Pancreas (tissue), 10 donors: ENCODE measurements at regions not wholly inside any gene's neighbourhood (a gene's known extent, or its start where the extent isn't known, plus 50 kb on each side); places are given as distances from the start of the nearest gene placed in this dataset.
A peak's percentile ranks its signal among the peaks of the same experiment; 100 is the strongest.

ENCODE experiments used
- ATAC-seq, 4 donors: fragments of 200-7000 bp; cut with Tn5 transposase; one replicate each; pipeline versions ENCODE4 v1.8.0 to v1.9.1; 2020; ENCODE audit warnings: mild to moderate bottlenecking in 4 of 4, moderate library complexity in 4 of 4
- DNase-seq, 6 donors: peaks; one replicate each; pipeline ENCODE4 v3.0.0-alpha.2; 2020
- FAIRE-seq: peaks from 2 replicates; lab custom pipeline; 2012; peaks lifted over from hg19 to GRCh38; lab: Jason Lieb, UNC
- H3K27ac ChIP-seq, 4 donors: fragments of 200-600 bp; sonication (generic); 1 replicate in 3 of 4; 2 replicates in 1 of 4; pipeline versions ENCODE4 v1.5.0 to v1.8.0; 2020
- H3K27me3 ChIP-seq, 4 donors: fragments of 200-600 bp; one replicate each; pipeline ENCODE4 v1.8.0; 2021
- H3K36me3 ChIP-seq, 3 donors: fragments of 200-600 bp; sonication (generic) in 1 of 3; one replicate each; pipeline versions ENCODE4 v1.5.0 to v1.8.0; 2020 to 2021
- H3K4me1 ChIP-seq, 3 donors: fragments of 200-600 bp; one replicate each; pipeline ENCODE4 v1.8.0; 2021
- H3K4me3 ChIP-seq, 4 donors: fragments of 200-600 bp; sonication (generic) in 2 of 4; one replicate each; pipeline versions ENCODE4 v1.5.0 to v1.8.0; 2020 to 2021
- H3K9me3 ChIP-seq, 4 donors: fragments of 200-600 bp; one replicate each; pipeline ENCODE4 v1.8.0; 2021
- WGBS, 2 donors: extraction: QIAGEN DNeasy Blood & Tissue Kit; methylation state at CpG; one replicate each; pipeline ENCODE4 v1.1.7; 2013; 5-methylcytosine and 5-hydroxymethylcytosine counted together
- intact Hi-C, 3 donors: fragments of 100-400 bp; cut with DNase I; formaldehyde crosslinking; loops; one replicate each; pipeline versions ENCODE4 v1.11.1 to v1.14.2; 2022
- TF ChIP-seq, protein P1 (sequence below), 4 donors: fragments of 200-600 bp; sonication (generic) in 3 of 4; IDR thresholded peaks; one replicate each; pipeline versions ENCODE4 v1.5.0 to v1.8.0; 2021; ENCODE audit warnings: antibody characterized with exemption in 4 of 4
- donor health status: healthy with polysubstance abuse.
- donor health status: DM: no; HTN: no; CAD: no; lungs with moderate emphysema.
- donor health status: DM: no; HTN: no; CAD: no.
- donor health status: control.
- donor health status: control.
- donor health status: Bipolar disorder and iron deficiency.
- donor health status: DM: yes; HTN: yes; CAD: no.
- donor health status: DM: no; HTN: no; CAD: no.
- donor health status: DM: no; HTN: no; CAD: no.
- donor health status: DM: yes; HTN: yes; CAD: no.

DNA sequence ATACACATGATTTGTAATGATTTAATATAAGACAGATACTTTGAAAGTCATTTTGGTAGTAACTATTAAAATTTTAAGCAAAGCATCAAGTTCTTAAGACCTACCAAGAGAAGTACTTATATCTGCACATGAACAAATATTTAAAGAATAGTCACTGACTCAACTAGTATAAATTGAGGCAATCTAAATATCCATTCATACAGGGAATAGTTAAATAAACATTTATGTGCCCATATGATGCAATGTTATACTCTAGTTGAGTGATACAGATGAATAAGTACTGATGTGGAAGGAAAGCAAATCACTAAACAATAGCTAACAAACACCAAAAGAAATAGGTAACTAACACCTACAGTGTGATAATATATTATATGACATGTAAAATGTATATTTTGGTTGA lies 527.7 kb downstream of the EPHA3 start:
- no peak for DNase-seq
- TF ChIP-seq, protein P1, sequence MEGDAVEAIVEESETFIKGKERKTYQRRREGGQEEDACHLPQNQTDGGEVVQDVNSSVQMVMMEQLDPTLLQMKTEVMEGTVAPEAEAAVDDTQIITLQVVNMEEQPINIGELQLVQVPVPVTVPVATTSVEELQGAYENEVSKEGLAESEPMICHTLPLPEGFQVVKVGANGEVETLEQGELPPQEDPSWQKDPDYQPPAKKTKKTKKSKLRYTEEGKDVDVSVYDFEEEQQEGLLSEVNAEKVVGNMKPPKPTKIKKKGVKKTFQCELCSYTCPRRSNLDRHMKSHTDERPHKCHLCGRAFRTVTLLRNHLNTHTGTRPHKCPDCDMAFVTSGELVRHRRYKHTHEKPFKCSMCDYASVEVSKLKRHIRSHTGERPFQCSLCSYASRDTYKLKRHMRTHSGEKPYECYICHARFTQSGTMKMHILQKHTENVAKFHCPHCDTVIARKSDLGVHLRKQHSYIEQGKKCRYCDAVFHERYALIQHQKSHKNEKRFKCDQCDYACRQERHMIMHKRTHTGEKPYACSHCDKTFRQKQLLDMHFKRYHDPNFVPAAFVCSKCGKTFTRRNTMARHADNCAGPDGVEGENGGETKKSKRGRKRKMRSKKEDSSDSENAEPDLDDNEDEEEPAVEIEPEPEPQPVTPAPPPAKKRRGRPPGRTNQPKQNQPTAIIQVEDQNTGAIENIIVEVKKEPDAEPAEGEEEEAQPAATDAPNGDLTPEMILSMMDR (IDR thresholded peaks at IDR 0.05): no peak

DNA sequence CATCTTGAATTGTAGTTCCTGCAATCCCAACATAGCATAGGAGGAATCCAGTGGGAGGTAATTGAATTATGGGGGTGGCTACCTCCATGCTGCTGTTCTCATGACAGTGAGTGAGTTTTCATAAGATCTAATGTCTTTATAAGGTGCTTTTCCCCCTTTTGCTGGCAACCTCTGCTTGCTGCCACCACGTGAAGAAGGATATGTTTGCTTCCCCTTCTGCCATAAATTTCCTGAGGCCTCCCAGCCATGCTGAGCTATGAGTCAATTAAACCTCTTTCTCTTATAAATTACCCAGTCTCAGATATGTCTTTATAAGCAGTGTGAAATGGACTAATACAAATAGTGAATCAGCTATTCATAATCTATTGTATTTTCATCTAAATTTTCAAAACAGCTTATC lies 537.3 kb downstream of the EPHA3 start:
- no peaks in the 10 kb centered on the region for H3K36me3 ChIP-seq
- TF ChIP-seq, protein P1 (IDR thresholded peaks at IDR 0.05): no peak
- 22 to 38% methylated on average over 1 of the region's 1 CpG for WGBS, 2 donors
- ATAC-seq (no peak), FAIRE-seq (no peak), DNase-seq (no peak)
- H3K27me3 ChIP-seq: no peaks in the 10 kb centered on the region
- no peaks in the 10 kb centered on the region for H3K9me3 ChIP-seq
- H3K4me3 ChIP-seq: no peak overlapping the region
- H3K27ac ChIP-seq: no peak overlapping the region
- H3K4me1 ChIP-seq: no peaks in the 10 kb centered on the region
- intact Hi-C loops: no loop called here

More for the DNA sequence above, 527.7 kb downstream of the EPHA3 start:
- intact Hi-C loops: no loop called here
- ATAC-seq: no peak
- Histone ChIP-seq H3K27me3 (no peaks in the 10 kb centered on the region), H3K4me3 (no peak overlapping the region), H3K27ac (no peak overlapping the region), H3K9me3 (no peaks in the 10 kb centered on the region), H3K36me3 (no peaks in the 10 kb centered on the region), H3K4me1 (no peaks in the 10 kb centered on the region)
- FAIRE-seq: peak; percentile 37

DNA sequence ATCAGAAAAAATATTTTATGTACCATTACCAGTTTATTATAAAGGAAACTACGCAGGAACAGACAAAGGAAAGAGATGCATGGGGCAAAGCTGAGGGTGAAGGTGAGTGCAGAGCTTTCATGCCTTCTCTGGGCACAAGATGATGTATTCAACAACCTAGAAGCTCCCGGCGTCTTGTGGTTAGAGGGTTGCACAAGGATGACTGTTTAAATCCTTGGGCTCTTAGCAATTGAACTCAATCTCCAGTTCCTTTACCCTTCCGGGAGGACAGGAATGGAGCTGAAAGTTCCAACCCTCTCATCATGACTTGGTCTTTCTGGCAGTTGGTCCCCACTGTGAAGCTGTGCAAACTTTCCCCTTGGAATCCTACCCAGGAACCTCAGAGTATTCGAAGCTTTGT lies 542.0 kb downstream of the EPHA3 start:
- ATAC-seq: no peak

DNA sequence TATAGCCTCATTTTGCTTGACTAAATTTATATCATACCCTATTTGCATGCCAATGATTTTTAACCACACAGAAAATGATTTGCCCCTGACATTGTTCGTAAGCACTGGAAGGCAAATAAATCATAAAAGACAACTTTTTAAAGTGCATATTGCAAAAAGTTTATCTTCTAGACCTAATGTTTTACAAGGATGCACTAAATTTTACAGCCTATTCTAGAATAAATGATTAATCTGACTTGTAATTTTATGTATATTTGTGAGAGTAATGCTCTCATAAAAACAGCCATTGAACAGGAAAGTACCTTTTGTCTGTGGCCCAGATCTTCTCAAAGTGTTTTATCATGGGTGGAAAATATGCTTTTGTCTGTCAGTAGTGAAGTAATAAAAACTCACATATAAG lies 546.6 kb downstream of the EPHA3 start:
- TF ChIP-seq, protein P1 (IDR thresholded peaks at IDR 0.05): no peak
- 46 to 47% methylated on average over 1 of the region's 1 CpG for WGBS, 2 donors
- no peak for ATAC-seq

More for the DNA sequence above, 542.0 kb downstream of the EPHA3 start:
- FAIRE-seq: no peak
- TF ChIP-seq, protein P1 (IDR thresholded peaks at IDR 0.05): no peak
- no peak for DNase-seq
- no peak overlapping the region for H3K4me3 ChIP-seq
- intact Hi-C loops: no loop called here
- no peaks in the 10 kb centered on the region for H3K36me3 ChIP-seq
- WGBS, 2 donors: 79 to 84% methylated on average over 5 of the region's 5 CpGs
- H3K9me3 ChIP-seq: no peaks in the 10 kb centered on the region
- no peaks in the 10 kb centered on the region for H3K27me3 ChIP-seq
- H3K27ac ChIP-seq: no peak overlapping the region
- no peaks in the 10 kb centered on the region for H3K4me1 ChIP-seq

DNA sequence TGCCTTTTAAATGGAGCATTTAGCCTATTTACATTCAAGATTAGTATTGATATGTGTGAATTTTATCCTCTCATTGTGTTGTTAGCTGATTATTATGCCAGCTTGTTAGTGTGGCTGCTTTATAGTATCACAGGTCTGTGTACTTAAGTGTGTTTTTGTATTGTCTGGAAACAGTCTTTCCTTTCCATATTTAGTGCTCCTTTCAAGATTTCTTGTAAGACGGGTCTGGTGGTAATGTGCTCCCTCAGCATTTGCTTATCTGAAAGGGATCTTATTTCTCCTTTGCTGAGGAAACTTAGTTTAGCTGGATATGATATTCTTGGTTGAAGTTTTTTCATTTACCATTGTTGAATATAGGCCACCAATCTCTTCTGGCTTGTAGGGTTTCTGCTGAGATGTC lies 549.0 kb downstream of the EPHA3 start:
- DNase-seq: no peak
- Histone ChIP-seq H3K27ac (no peak overlapping the region), H3K36me3 (no peaks in the 10 kb centered on the region), H3K27me3 (no peaks in the 10 kb centered on the region), H3K4me3 (no peak overlapping the region), H3K4me1 (no peaks in the 10 kb centered on the region), H3K9me3 (no peaks in the 10 kb centered on the region)
- no peak for FAIRE-seq
- 63 to 65% methylated on average over 1 of the region's 1 CpG for WGBS, 2 donors
- no peak for ATAC-seq
- TF ChIP-seq, protein P1 (IDR thresholded peaks at IDR 0.05): no peak
- intact Hi-C loops: no loop called here

More for the DNA sequence above, 546.6 kb downstream of the EPHA3 start:
- no peak for DNase-seq
- H3K4me1 ChIP-seq: no peaks in the 10 kb centered on the region
- H3K9me3 ChIP-seq: no peaks in the 10 kb centered on the region
- H3K36me3 ChIP-seq: no peaks in the 10 kb centered on the region
- intact Hi-C loops: no loop called here
- H3K4me3 ChIP-seq: no peak overlapping the region
- H3K27me3 ChIP-seq: no peaks in the 10 kb centered on the region
- H3K27ac ChIP-seq: no peak overlapping the region
- FAIRE-seq: no peak
